ENCODE measurements at regions not wholly inside any gene's neighbourhood (a gene's known extent, or its start where the extent isn't known, plus 50 kb on each side); places are given as distances from the start of the nearest gene placed in this dataset.
"Not testable (repeated sequence)": the region's sequence is repeated elsewhere in the genome, so short reads cannot be mapped to it uniquely, and the experiment has no call there.

GRCh38 chr5:56631719-56632118 is 183.6 kb upstream of the MAP3K1 start:
- H3K14ac ChIP-seq (ENCODE audit: insufficient read depth, low read length), result no peak overlapping the region
- DNase-seq, result no peak
- H2BK20ac ChIP-seq (ENCODE audit: low read depth, low read length, poor library complexity, severe bottlenecking), result no peak overlapping the region
- TF ChIP-seq CTCF (conservative IDR thresholded peaks at IDR 0.05), result no peak
- peaks cover 36 to 37% of the 10 kb centered on the region in 2 experiments for H3K9me3 Mint-ChIP-seq
- H3K9me3 ChIP-seq (ENCODE audit: control insufficient read depth, low read depth, low read length), result no peaks in the 10 kb centered on the region
- H3K4me1 ChIP-seq (ENCODE audit: insufficient read depth, low read length), result no peaks in the 10 kb centered on the region
- no peaks in the 10 kb centered on the region for H3K27me3 ChIP-seq (ENCODE audit: insufficient read depth, low read length)
- no peak overlapping the region for H4K91ac ChIP-seq (ENCODE audit: insufficient read length, low read depth, low read length)
- H3K9ac ChIP-seq (ENCODE audit: extremely low read depth, insufficient read length, low read length), result no peak overlapping the region
- H2BK5ac ChIP-seq (ENCODE audit: insufficient read length, low read length), result no peak overlapping the region
- H3K23me2 ChIP-seq (ENCODE audit: insufficient read length, low read depth, low read length, poor library complexity, severe bottlenecking), result no peaks in the 10 kb centered on the region
- no peaks in the 10 kb centered on the region for H3K79me2 ChIP-seq (ENCODE audit: insufficient read depth, low read length)
- H3K4me3 Mint-ChIP-seq, result no peak overlapping the region
- WGBS (ENCODE audit: extremely low coverage, insufficient read length, low lambda C conversion rate), result no CpG with 5 or more reads among the region's 2 CpGs
- peaks cover 2 to 7% of the 10 kb centered on the region in 2 experiments for H3K4me1 Mint-ChIP-seq
- H3K27me3 Mint-ChIP-seq (ENCODE audit: low read depth), result no peaks in the 10 kb centered on the region; the same call in 1 of the 2 replicates
- H3K4ac ChIP-seq (ENCODE audit: low read depth, low read length), result no peak overlapping the region
- no peak overlapping the region for H2AFZ ChIP-seq (ENCODE audit: low read length)
- no peak overlapping the region for H3T11ph ChIP-seq (ENCODE audit: low read length)
- no peak overlapping the region for H3K4me2 ChIP-seq (ENCODE audit: insufficient read depth, insufficient read length, low read length)
- no peak overlapping the region for H4K5ac ChIP-seq (ENCODE audit: insufficient read length, low read depth, low read length)
- no peak overlapping the region for H2BK120ac ChIP-seq (ENCODE audit: low read depth, low read length, poor library complexity, severe bottlenecking)
- H3K36me3 Mint-ChIP-seq (ENCODE audit: insufficient read depth in 1 of 3, low read depth in 3 of 3), result peaks cover 8 to 33% (median 29%) of the 10 kb centered on the region in 3 experiments
- H3K27ac Mint-ChIP-seq, result no peak overlapping the region
- H4K8ac ChIP-seq (replicated peaks; ENCODE audit: insufficient read length, low read depth, low read length), result no peak overlapping the region
- no peaks in the 10 kb centered on the region for H4K20me1 ChIP-seq (ENCODE audit: control insufficient read depth, insufficient read depth, insufficient read length)
- H3K79me1 ChIP-seq (ENCODE audit: insufficient read depth, low read depth, low read length, poor library complexity, severe bottlenecking), result no peaks in the 10 kb centered on the region
- no peak overlapping the region for H2BK15ac ChIP-seq (ENCODE audit: low read depth, low read length)
- no peak overlapping the region for H2BK12ac ChIP-seq (ENCODE audit: insufficient read length, low read depth, low read length)
- no peak overlapping the region for H3K56ac ChIP-seq (ENCODE audit: insufficient read length, low read depth, low read length)
- H3K18ac ChIP-seq (ENCODE audit: insufficient read length, low read depth, low read length), result no peak overlapping the region
- no peak overlapping the region for H3K27ac ChIP-seq (ENCODE audit: insufficient read length, low read depth, low read length)
- H3K23ac ChIP-seq (ENCODE audit: insufficient read length, low read depth, low read length), result no peak overlapping the region
- H2AK5ac ChIP-seq (ENCODE audit: insufficient read length, low read length), result no peak overlapping the region

GRCh38 chr5:56628616-56629015 is 186.7 kb upstream of the MAP3K1 start:
- not testable (repeated sequence) for H3T11ph ChIP-seq (ENCODE audit: low read length); H3K4me2 ChIP-seq (ENCODE audit: insufficient read depth, insufficient read length, low read length); H3K56ac ChIP-seq (ENCODE audit: insufficient read length, low read depth, low read length); H2BK12ac ChIP-seq (ENCODE audit: insufficient read length, low read depth, low read length); H3K4ac ChIP-seq (ENCODE audit: low read depth, low read length); H4K20me1 ChIP-seq (ENCODE audit: control insufficient read depth, insufficient read depth, insufficient read length); H3K4me1 Mint-ChIP-seq; H3K27me3 ChIP-seq (ENCODE audit: insufficient read depth, low read length); DNase-seq; H3K9me3 ChIP-seq (ENCODE audit: control insufficient read depth, low read depth, low read length); H3K23me2 ChIP-seq (ENCODE audit: insufficient read length, low read depth, low read length, poor library complexity, severe bottlenecking); H3K9ac ChIP-seq (ENCODE audit: extremely low read depth, insufficient read length, low read length); H2BK20ac ChIP-seq (ENCODE audit: low read depth, low read length, poor library complexity, severe bottlenecking); H3K27ac ChIP-seq (ENCODE audit: insufficient read length, low read depth, low read length); H3K14ac ChIP-seq (ENCODE audit: insufficient read depth, low read length); H3K18ac ChIP-seq (ENCODE audit: insufficient read length, low read depth, low read length); H2BK15ac ChIP-seq (ENCODE audit: low read depth, low read length); H3K23ac ChIP-seq (ENCODE audit: insufficient read length, low read depth, low read length); H4K8ac ChIP-seq (replicated peaks; ENCODE audit: insufficient read length, low read depth, low read length); H2AK5ac ChIP-seq (ENCODE audit: insufficient read length, low read length); H3K4me3 Mint-ChIP-seq; H4K5ac ChIP-seq (ENCODE audit: insufficient read length, low read depth, low read length); H3K79me2 ChIP-seq (ENCODE audit: insufficient read depth, low read length); H3K27me3 Mint-ChIP-seq (ENCODE audit: low read depth); H3K4me1 ChIP-seq (ENCODE audit: insufficient read depth, low read length); H2AFZ ChIP-seq (ENCODE audit: low read length); H3K27ac Mint-ChIP-seq; H3K79me1 ChIP-seq (ENCODE audit: insufficient read depth, low read depth, low read length, poor library complexity, severe bottlenecking); H2BK120ac ChIP-seq (ENCODE audit: low read depth, low read length, poor library complexity, severe bottlenecking); H2BK5ac ChIP-seq (ENCODE audit: insufficient read length, low read length); H4K91ac ChIP-seq (ENCODE audit: insufficient read length, low read depth, low read length)
- peaks cover 37 to 40% of the 10 kb centered on the region in 2 experiments for H3K9me3 Mint-ChIP-seq
- peaks cover 8 to 33% (median 29%) of the 10 kb centered on the region in 3 experiments for H3K36me3 Mint-ChIP-seq (ENCODE audit: insufficient read depth in 1 of 3, low read depth in 3 of 3)
- no CpG with 5 or more reads among the region's 4 CpGs for WGBS (ENCODE audit: extremely low coverage, insufficient read length, low lambda C conversion rate)

Data from H9 (cell line).